BE2C (cell line): ENCODE measurements at regions not wholly inside any gene's neighbourhood (a gene's known extent, or its start where the extent isn't known, plus 50 kb on each side); places are given as distances from the start of the nearest gene placed in this dataset.
"Not testable (repeated sequence)": the region's sequence is repeated elsewhere in the genome, so short reads cannot be mapped to it uniquely, and the experiment has no call there.

Experiments
- DNase-seq: peaks from one replicate; pipeline ENCODE4 v3.0.0-alpha.2; 2020
- H3K27me3 ChIP-seq: fragments of 250-450 bp; sonication (Bioruptor Pico); 2 replicates; pipeline ENCODE4 v1.5.1; 2020; ENCODE audit warnings: mild to moderate bottlenecking
- H3K36me3 ChIP-seq: fragments of 250-450 bp; sonication (Bioruptor Pico); 2 replicates; pipeline ENCODE4 v1.5.1; 2020; ENCODE audit warnings: mild to moderate bottlenecking
- H3K4me1 ChIP-seq: fragments of 250-450 bp; sonication (Bioruptor Pico); 2 replicates; pipeline ENCODE4 v1.5.1; 2020
- H3K4me3 ChIP-seq: 2 replicates; pipeline ENCODE4 v1.5.1; 2011; ENCODE audit warnings: low read depth, low read length
- H3K9me3 ChIP-seq: fragments of 250-450 bp; sonication (Bioruptor Pico); 2 replicates; pipeline ENCODE4 v1.5.1; 2020
- TF ChIP-seq, protein P1 (sequence below): IDR thresholded peaks from 2 replicates; pipeline ENCODE4 v1.5.1; 2012; ENCODE audit warnings: mild to moderate bottlenecking, low read depth, low read length

DNA sequence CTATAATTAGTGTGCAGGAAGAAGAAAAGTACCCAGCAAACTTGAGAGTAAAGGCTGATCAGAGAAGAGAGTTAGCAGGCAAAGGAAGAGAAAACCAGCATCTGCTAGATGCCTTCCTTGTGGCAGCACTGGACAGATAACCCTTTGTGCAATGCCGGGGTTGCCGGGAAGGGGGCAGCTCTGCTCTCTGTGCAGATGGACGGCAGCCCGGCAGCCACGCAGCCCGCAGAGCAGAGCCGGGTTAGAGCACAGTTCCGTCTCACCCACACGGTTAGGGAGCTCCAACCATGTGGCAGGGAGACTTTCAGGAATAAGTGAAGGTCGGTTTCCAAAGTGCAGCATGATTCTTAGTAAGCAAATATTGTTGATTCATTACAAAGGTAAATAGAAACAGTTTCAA is 80.0 kb upstream of the RPS6KA2 start:
- Histone ChIP-seq H3K27me3 (no peaks in the 10 kb centered on the region), H3K4me3 (0 out of 2 replicates have a peak overlapping the region, but pooled peaks have one; percentile 0), H3K36me3 (no peaks in the 10 kb centered on the region), H3K4me1 (no peaks in the 10 kb centered on the region), H3K9me3 (no peaks in the 10 kb centered on the region)
- peak; percentile 77 for DNase-seq
- TF ChIP-seq, protein P1, sequence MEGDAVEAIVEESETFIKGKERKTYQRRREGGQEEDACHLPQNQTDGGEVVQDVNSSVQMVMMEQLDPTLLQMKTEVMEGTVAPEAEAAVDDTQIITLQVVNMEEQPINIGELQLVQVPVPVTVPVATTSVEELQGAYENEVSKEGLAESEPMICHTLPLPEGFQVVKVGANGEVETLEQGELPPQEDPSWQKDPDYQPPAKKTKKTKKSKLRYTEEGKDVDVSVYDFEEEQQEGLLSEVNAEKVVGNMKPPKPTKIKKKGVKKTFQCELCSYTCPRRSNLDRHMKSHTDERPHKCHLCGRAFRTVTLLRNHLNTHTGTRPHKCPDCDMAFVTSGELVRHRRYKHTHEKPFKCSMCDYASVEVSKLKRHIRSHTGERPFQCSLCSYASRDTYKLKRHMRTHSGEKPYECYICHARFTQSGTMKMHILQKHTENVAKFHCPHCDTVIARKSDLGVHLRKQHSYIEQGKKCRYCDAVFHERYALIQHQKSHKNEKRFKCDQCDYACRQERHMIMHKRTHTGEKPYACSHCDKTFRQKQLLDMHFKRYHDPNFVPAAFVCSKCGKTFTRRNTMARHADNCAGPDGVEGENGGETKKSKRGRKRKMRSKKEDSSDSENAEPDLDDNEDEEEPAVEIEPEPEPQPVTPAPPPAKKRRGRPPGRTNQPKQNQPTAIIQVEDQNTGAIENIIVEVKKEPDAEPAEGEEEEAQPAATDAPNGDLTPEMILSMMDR: peak; percentile 74

DNA sequence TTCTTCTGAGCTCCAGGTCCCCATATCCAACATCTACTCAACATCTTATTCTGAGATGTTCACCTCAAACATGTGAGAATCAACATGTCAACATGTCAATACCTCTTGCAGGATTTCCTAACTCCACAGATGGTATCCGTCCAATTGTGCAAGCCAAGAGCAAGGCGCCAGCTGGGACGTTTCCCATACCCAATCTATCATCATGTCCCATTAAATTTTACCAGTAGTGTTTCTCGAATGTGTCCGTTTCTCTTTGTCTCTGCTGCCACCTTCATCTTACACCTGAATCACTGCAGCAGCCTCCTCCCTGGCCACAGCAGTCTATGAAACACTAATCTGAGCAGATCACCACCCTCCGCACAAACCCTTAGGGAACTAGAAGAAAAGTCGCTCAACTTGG is 78.0 kb upstream of the RPS6KA2 start:
- no peaks in the 10 kb centered on the region for H3K9me3 ChIP-seq
- H3K4me3 ChIP-seq: no peak overlapping the region
- H3K36me3 ChIP-seq: no peaks in the 10 kb centered on the region
- no peak for DNase-seq
- H3K4me1 ChIP-seq: no peaks in the 10 kb centered on the region
- H3K27me3 ChIP-seq: no peaks in the 10 kb centered on the region
- TF ChIP-seq, protein P1: no peak

DNA sequence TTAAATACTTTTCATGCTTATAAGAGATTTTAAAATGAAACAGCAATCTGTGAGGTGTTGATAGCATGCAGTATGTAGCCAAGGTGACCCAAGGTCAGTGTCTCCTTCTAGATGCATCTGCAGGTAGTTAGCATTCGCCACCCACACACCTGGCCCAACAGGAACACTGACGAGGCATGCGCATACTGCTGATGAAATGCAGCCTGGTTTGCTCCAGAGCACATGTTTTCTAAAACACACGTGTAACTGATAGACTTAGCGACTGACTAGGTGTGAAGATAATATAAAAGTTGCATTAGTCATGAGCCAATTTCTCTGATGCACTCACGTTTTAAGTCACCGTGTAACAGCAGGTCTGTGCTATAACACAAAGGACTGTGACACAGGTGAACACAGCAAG is 77.1 kb upstream of the RPS6KA2 start:
- no peaks in the 10 kb centered on the region for H3K9me3 ChIP-seq
- no peak overlapping the region for H3K4me3 ChIP-seq
- H3K4me1 ChIP-seq: no peaks in the 10 kb centered on the region
- no peaks in the 10 kb centered on the region for H3K36me3 ChIP-seq
- no peaks in the 10 kb centered on the region for H3K27me3 ChIP-seq
- DNase-seq: no peak
- TF ChIP-seq, protein P1: no peak

DNA sequence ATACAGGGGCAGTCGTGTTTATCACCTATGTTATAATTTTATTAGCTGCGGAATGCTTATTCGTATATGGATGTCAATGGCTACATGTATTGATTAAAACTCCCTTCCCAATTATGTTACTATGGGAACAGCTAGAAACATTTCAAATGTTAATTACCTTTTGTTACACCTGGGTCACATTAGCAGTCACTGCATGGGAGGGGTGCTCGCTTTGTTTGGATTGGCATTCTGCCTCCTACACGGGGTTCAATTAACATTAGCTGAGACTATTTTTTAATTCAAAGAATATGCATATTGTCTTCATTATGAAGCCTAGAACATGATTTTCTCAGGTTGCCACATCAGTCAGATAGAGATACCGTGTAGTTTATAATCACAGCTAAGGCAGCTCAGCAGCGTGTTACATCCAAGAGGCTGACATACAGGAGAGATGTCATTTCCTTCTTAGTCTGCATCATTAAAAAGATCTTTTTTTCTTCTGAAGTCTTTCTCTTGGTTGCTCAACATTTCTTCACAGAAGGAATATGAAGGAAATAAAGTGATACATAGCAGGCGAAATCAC is 76.2 kb upstream of the RPS6KA2 start:
- no peaks in the 10 kb centered on the region for H3K27me3 ChIP-seq
- TF ChIP-seq, protein P1: no peak
- no peak for DNase-seq

DNA sequence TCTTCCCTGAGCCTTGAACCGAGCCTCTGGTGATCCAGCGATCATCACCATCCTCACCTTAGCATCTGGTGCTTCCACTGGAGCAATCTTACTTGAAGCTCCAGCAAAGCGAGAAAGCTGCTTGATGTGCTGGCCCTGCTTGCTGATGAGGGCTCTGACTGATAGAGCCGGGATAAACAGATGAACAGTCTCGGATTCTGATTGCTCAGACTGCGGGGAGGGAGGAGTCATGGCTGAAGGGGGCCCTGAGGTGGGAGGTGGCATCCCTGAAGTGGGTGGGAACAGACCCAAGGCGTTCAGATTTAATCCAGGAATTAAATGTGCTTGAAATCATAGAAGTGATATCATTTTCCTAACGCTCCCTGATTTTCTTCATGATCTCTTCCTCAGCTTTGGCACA is 74.4 kb upstream of the RPS6KA2 start:
- H3K36me3 ChIP-seq, H3K4me3 ChIP-seq, H3K9me3 ChIP-seq, H3K4me1 ChIP-seq, H3K27me3 ChIP-seq, DNase-seq: not testable (repeated sequence)

More for the DNA sequence above, 76.2 kb upstream of the RPS6KA2 start:
- no peaks in the 10 kb centered on the region for H3K9me3 ChIP-seq
- H3K4me1 ChIP-seq: no peaks in the 10 kb centered on the region
- no peak overlapping the region for H3K4me3 ChIP-seq
- no peaks in the 10 kb centered on the region for H3K36me3 ChIP-seq

DNA sequence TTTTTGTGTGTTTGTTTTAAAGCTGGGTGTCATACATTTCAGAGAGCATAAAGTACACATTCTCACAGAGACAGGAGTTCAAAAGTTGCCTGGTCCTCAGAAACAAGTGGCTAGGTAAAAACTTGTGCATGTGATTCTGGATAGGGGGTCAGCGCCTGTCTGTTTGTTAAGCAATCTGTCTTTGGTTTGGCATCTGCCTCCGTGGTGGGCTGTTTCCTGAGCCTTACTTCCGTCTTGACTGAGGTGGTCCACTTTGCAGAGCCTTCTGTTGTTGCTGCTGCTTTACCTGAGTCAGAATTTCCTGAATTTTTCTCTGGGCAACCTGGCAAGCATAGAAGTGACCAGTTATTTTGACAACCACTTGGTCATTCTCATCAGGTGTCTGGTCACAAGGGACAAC is 73.8 kb upstream of the RPS6KA2 start:
- H3K9me3 ChIP-seq, H3K4me1 ChIP-seq, H3K36me3 ChIP-seq, H3K4me3 ChIP-seq, H3K27me3 ChIP-seq, DNase-seq: not testable (repeated sequence)

DNA sequence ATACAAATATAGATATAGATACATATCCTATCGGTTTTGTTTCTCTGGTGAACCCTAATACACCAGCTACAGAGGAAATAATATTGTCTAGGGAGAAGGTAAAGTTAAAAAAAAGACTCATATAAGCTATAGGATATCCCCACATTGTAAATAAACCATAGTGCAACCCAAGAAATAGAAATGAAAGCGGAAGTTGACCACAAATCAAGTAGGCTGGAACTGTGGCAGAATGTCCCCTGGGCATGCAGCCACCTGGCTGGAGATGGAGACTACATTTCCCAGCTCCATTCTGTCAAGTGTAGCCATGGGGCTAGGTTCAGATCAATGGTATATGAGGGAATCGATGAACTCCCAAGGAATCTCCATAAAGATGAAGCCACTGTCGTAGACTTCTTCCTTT is 70.1 kb upstream of the RPS6KA2 start:
- H3K4me3 ChIP-seq: no peak overlapping the region
- peaks cover under 1% of the 10 kb centered on the region; the same call in 1 of the 2 replicates for H3K4me1 ChIP-seq
- no peaks in the 10 kb centered on the region for H3K27me3 ChIP-seq
- TF ChIP-seq, protein P1: no peak
- no peaks in the 10 kb centered on the region for H3K9me3 ChIP-seq
- H3K36me3 ChIP-seq: no peaks in the 10 kb centered on the region
- DNase-seq: no peak
